Endothelial cell of umbilical vein (primary cell): ENCODE measurements at regions not wholly inside any gene's neighbourhood (a gene's known extent, or its start where the extent isn't known, plus 50 kb on each side); places are given as distances from the start of the nearest gene placed in this dataset.

Experiments used
- BruUV-seq: library from RNA; stranded (reverse); fragments of 400-500 nt; replicated peaks from 2 replicates; lab custom pipeline; 2021; lab: Mats Ljungman, UMichigan
- CTCF ChIA-PET: fragments of 300-600, 350-600 bp; sonication (Branson Sonifier 250); formaldehyde crosslinking; loops from one replicate; lab custom pipeline; 2021; ENCODE audit warnings: antibody characterized with exemption, inconsistent platforms; lab: Charles Lee
- POLR2A ChIA-PET: fragments of 300-600, 350-600 bp; sonication (Branson Sonifier 250); formaldehyde crosslinking; loops from one replicate; lab custom pipeline; 2021; ENCODE audit warnings: antibody characterized with exemption, inconsistent platforms; lab: Charles Lee
- DNase-seq: peaks from one replicate; pipeline ENCODE4 v3.0.0-alpha.2; 2011; ENCODE audit warnings: low read depth, low spot score
- FAIRE-seq: peaks from 2 replicates; lab custom pipeline; 2011; peaks lifted over from hg19 to GRCh38; lab: Jason Lieb, UNC
- H2AFZ ChIP-seq: 2 replicates; pipeline ENCODE4 v1.6.0; 2012; ENCODE audit warnings: low read depth, low read length, control low read depth, inconsistent platforms
- H3K27ac ChIP-seq: 2 replicates; pipeline ENCODE4 v1.5.1; 2011; ENCODE audit warnings: low read depth, mild to moderate bottlenecking, control low read depth, low read length, moderate library complexity; ENCODE audit not compliant: insufficient read depth
- H3K27me3 ChIP-seq, 2 experiments: 2 replicates each; pipeline versions ENCODE4 v1.6.0 to v1.6.1; 2011; ENCODE audit warnings: low read length in 2 of 2, mixed read lengths in 1 of 2; ENCODE audit not compliant: control insufficient read depth in 2 of 2, insufficient read depth in 2 of 2
- H3K36me3 ChIP-seq, 2 experiments: 2 replicates in 1 of 2; 3 replicates in 1 of 2; pipeline ENCODE4 v1.5.1; 2011; ENCODE audit warnings: low read length in 2 of 2, mild to moderate bottlenecking in 1 of 2, moderate library complexity in 1 of 2; ENCODE audit not compliant: control insufficient read depth in 2 of 2, insufficient read depth in 2 of 2; ENCODE audit errors: extremely low read depth in 1 of 2
- H3K4me1 ChIP-seq: 3 replicates; pipeline ENCODE4 v1.5.1; 2011; ENCODE audit warnings: mild to moderate bottlenecking, low read length; ENCODE audit not compliant: control insufficient read depth, insufficient read depth; ENCODE audit errors: extremely low read depth
- H3K4me2 ChIP-seq: 2 replicates; pipeline ENCODE4 v1.6.1; 2011; ENCODE audit warnings: low read length, control low read depth, mixed read lengths; ENCODE audit not compliant: insufficient read depth
- H3K4me3 ChIP-seq, 3 experiments: fragments of 200-600 bp in 1 of 3; sonication (generic), shearing (Covaris generic) in 1 of 3; replicated peaks in 1 of 3; 2 replicates each; pipeline ENCODE4 v1.5.1; 2011 to 2016; ENCODE audit warnings: control low read depth in 3 of 3, low read length in 3 of 3, mild to moderate bottlenecking in 2 of 3, inconsistent platforms in 1 of 3, low read depth in 1 of 3, moderate library complexity in 1 of 3; ENCODE audit not compliant: insufficient read depth in 1 of 3
- H3K79me2 ChIP-seq: 2 replicates; pipeline ENCODE4 v1.6.0; 2012; ENCODE audit warnings: low read length, inconsistent platforms; ENCODE audit not compliant: control insufficient read depth, insufficient read depth
- H3K9ac ChIP-seq: replicated peaks from 2 replicates; pipeline ENCODE3; 2011; ENCODE audit warnings: low read length, control low read depth; ENCODE audit not compliant: insufficient read depth; ENCODE audit errors: extremely low read depth
- H3K9me1 ChIP-seq: replicated peaks from 3 replicates; pipeline ENCODE4 v1.6.0; 2011; ENCODE audit warnings: mild to moderate bottlenecking, low read length; ENCODE audit not compliant: control insufficient read depth, insufficient read depth; ENCODE audit errors: extremely low read depth
- H3K9me3 ChIP-seq: replicated peaks from 2 replicates; pipeline ENCODE4 v1.5.1; 2012; ENCODE audit warnings: low read length, inconsistent platforms; ENCODE audit not compliant: control insufficient read depth, insufficient read depth
- H4K20me1 ChIP-seq: replicated peaks from 2 replicates; pipeline ENCODE3; 2011; ENCODE audit warnings: mild to moderate bottlenecking, low read length; ENCODE audit not compliant: control insufficient read depth, insufficient read depth; ENCODE audit errors: extremely low read depth
- CTCF ChIP-seq, 2 donors: IDR thresholded peaks; 1 replicate in 1 of 2; 2 replicates in 1 of 2; pipeline ENCODE4 v1.5.1; 2011; ENCODE audit warnings: low read length in 2 of 2, mild to moderate bottlenecking in 2 of 2, moderate library complexity in 2 of 2, control low read depth in 1 of 2, inconsistent platforms in 1 of 2, low read depth in 1 of 2; ENCODE audit not compliant: insufficient read depth in 1 of 2; ENCODE audit errors: extremely low read depth in 1 of 2
- JUN ChIP-seq: IDR thresholded peaks from 2 replicates; pipeline ENCODE4 v1.6.1; 2011; ENCODE audit warnings: borderline replicate concordance, low read depth; ENCODE audit not compliant: insufficient read length, insufficient read depth
- MAX ChIP-seq: IDR thresholded peaks from 2 replicates; pipeline ENCODE4 v1.6.1; 2011; ENCODE audit not compliant: insufficient read depth, insufficient read length
- POLR2AphosphoS5 ChIP-seq: IDR thresholded peaks from 2 replicates; pipeline ENCODE4 v1.6.1; 2012; ENCODE audit warnings: low read depth, mild to moderate bottlenecking, control low read depth, low read length, moderate library complexity; ENCODE audit not compliant: insufficient read depth
- dilution Hi-C: fragments of 300-500 bp; cut with MboI; formaldehyde crosslinking; loops from one replicate; pipeline ENCODE4 v1.15.0; 2019; ENCODE audit warnings: low sequenced_read_pairs; ENCODE audit not compliant: extremely low pct_ligation_motif_present
- intact Hi-C: fragments of 100-400 bp; cut with micrococcal nuclease; formaldehyde crosslinking; loops from one replicate; pipeline ENCODE4 v1.10.0; 2022

- no TSS peak for BruUV-seq
- DNase-seq (no peak), FAIRE-seq (no peak)
- dilution Hi-C loops = no loop called here
- TF ChIP-seq CTCF (IDR thresholded peaks at IDR 0.05; ENCODE audit: extremely low read depth in 1 of 2, insufficient read depth in 1 of 2, low read depth in 1 of 2, low read length in 2 of 2) (no peak), POLR2AphosphoS5 (no peak)
- H3K9me3 ChIP-seq = no peaks in the 10 kb centered on the region
- no peaks in the 10 kb centered on the region for H3K27me3 ChIP-seq
- H3K27ac ChIP-seq = no peak overlapping the region
- H3K36me3 ChIP-seq = no peaks in the 10 kb centered on the region
- H3K4me1 ChIP-seq = no peaks in the 10 kb centered on the region
- H2AFZ ChIP-seq = no peak overlapping the region
- ChIA-PET CTCF (no interaction called here), POLR2A (no interaction called here)
- intact Hi-C loops = no loop called here
- no peaks in the 10 kb centered on the region for H4K20me1 ChIP-seq
- H3K4me3 ChIP-seq = no peak overlapping the region
- no peak overlapping the region for H3K4me2 ChIP-seq
- H3K79me2 ChIP-seq = no peaks in the 10 kb centered on the region
- no peak overlapping the region for H3K9ac ChIP-seq
- H3K9me1 ChIP-seq = no peaks in the 10 kb centered on the region
Measured at GRCh38 chr3:109642025-109642424, 304.7 kb upstream of the DPPA4 start.

GRCh38 chr3:109643590-109643989 is 306.2 kb upstream of the DPPA4 start:
- Histone ChIP-seq H3K36me3 (no peaks in the 10 kb centered on the region), H3K4me3 (no peak overlapping the region), H3K9ac (no peak overlapping the region), H3K27me3 (no peaks in the 10 kb centered on the region), H3K9me3 (peaks cover 2% of the 10 kb centered on the region), H3K79me2 (no peaks in the 10 kb centered on the region), H3K4me2 (no peak overlapping the region), H3K9me1 (no peaks in the 10 kb centered on the region), H3K27ac (no peak overlapping the region), H2AFZ (no peak overlapping the region), H3K4me1 (no peaks in the 10 kb centered on the region), H4K20me1 (no peaks in the 10 kb centered on the region)
- intact Hi-C loops (no loop called here), dilution Hi-C loops (no loop called here)
- POLR2A ChIA-PET = no interaction called here
- CTCF ChIA-PET = no interaction called here
- TF ChIP-seq JUN (peak; percentile 8), MAX (no peak)
- FAIRE-seq (no peak), DNase-seq (no peak)
- BruUV-seq = no TSS peak
